ENCODE measurements at regions not wholly inside any gene's neighbourhood (a gene's known extent, or its start where the extent isn't known, plus 50 kb on each side); places are given as distances from the start of the nearest gene placed in this dataset.
A peak's percentile ranks its signal among the peaks of the same experiment; 100 is the strongest.

DNA sequence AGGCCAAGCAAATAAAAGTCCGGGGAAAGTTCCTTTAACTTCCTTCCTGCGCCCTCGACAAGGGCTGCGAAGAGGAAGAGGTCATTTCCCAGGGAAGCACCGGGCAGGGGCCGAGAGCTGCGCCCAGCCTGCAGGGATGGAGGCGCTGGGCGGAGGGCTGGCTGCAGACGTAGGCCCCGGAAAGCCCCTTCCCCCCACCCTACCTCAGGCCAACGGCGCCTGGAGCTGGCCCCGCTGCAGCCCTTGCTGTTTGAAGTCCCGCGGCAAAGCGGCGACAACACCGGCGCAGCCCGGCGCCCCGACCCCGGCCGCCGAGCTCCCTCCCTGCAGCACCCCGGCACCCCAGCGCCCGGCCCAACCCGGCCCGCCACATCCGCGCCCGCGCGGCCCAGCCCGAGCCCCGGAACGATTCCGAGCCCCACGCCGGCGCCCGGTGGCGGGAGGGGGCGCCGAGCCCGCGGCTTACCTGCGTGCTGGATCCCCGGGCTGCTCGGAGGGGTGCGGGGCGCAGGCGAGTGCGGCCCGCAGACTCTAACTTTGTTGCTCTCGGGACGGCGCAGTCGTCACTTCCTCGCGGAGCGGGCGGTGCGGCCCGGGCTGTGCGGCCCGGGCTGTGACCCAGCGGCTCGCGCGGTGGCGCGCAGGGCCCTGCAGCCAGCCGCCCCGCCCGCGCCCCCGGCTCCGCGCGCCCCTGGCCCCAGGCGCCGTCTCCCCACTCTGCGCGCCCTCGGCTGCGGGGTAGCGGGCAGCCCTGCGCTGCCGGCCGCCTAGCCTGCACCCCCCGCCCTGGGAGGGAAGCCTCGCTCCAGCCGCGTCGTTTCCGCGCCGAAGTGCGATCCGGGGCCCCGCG lies 64.8 kb upstream of the PTGR2 start:
- H3K4me3 ChIP-seq = peak overlapping the region; percentile 96
- peak; percentile 84 for DNase-seq (ENCODE audit: low spot score)
- TF ChIP-seq, protein P1, sequence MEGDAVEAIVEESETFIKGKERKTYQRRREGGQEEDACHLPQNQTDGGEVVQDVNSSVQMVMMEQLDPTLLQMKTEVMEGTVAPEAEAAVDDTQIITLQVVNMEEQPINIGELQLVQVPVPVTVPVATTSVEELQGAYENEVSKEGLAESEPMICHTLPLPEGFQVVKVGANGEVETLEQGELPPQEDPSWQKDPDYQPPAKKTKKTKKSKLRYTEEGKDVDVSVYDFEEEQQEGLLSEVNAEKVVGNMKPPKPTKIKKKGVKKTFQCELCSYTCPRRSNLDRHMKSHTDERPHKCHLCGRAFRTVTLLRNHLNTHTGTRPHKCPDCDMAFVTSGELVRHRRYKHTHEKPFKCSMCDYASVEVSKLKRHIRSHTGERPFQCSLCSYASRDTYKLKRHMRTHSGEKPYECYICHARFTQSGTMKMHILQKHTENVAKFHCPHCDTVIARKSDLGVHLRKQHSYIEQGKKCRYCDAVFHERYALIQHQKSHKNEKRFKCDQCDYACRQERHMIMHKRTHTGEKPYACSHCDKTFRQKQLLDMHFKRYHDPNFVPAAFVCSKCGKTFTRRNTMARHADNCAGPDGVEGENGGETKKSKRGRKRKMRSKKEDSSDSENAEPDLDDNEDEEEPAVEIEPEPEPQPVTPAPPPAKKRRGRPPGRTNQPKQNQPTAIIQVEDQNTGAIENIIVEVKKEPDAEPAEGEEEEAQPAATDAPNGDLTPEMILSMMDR (IDR thresholded peaks at IDR 0.05) = no peak

DNA sequence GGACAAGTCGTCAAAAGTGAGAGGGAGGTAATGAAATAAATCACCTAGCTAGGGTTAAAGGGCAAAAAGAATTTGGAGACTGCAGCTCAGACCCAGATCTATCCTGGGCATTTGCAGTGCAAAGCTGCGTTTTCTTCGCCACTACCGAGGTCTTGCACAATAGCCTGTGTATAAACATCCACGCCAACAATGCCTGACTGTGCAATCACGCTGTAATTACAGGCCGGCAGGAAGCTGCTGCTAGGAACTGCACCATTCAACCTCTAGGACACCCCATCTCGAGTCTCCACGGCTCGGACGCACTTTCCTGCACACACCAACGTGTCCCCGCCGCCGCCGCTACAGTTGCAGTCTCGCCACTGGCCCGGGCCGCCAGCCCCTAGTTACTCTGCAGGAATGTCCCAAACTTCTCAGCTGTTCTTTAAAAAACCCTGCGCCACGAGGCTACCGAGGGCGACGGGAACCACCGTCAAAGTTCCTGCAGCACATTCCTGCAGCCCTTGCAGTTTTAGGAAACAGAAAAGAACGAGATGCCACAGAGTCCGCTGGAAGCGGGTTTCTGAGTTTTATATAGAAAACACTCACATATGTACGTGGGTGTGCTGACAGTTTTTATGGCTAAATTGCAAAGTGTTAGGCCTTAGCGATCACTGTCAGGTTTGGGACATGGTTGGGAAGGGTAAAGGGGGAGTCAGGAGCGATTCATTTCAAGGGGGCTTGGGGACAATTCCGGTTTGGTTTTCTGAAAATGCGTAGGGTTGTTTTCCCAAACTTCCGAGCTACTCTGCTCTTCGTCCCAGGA lies 65.6 kb upstream of the PTGR2 start:
- TF ChIP-seq, protein P1 (IDR thresholded peaks at IDR 0.05) = no peak
- DNase-seq (ENCODE audit: low spot score) = peak; percentile 92
- peak overlapping the region; percentile 96 for H3K4me3 ChIP-seq
- peak overlapping the region; percentile 91 to 100 for H3K27ac ChIP-seq

More for the DNA sequence above, 64.8 kb upstream of the PTGR2 start:
- H3K27ac ChIP-seq = peak overlapping the region; percentile 91 to 100

DNA sequence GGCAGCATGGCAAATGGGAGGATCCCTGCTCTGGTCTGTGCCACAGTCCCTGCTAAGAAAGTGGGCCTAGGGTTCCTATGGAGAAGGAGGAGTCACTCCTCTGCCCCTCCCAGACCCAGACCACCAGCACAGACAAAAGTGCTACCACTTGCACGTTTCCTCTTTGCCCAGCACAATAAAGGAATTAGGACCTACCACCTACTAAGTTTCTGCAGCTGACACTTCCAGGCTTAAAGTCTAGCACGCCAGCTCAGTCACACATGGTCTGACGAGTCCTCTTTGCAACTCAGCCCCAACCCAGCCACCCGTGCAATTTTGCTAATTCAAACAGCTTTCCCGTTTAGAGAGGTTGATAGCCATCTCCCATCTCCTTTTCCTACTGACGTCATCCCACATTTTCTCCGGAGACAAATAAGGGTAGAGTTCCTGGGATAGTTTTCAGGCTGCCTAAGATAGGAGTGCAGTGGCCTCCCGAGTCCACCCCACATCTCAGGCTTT lies 66.2 kb upstream of the PTGR2 start:
- no peak for DNase-seq (ENCODE audit: low spot score)
- TF ChIP-seq, protein P1 (IDR thresholded peaks at IDR 0.05) = no peak
- peak overlapping the region; percentile 96 for H3K4me3 ChIP-seq
- peak overlapping the region; percentile 91 to 100 for H3K27ac ChIP-seq

- DNase-seq (ENCODE audit: low spot score) = no peak
- TF ChIP-seq, protein P1 (IDR thresholded peaks at IDR 0.05) = no peak
- Histone ChIP-seq H3K4me3 (peak overlapping the region; percentile 96), H3K27ac (peak overlapping the region; percentile 91 to 100)
These were observed 66.7 kb upstream of the PTGR2 start for GRCh38 chr14:73784988-73785313.

DNA sequence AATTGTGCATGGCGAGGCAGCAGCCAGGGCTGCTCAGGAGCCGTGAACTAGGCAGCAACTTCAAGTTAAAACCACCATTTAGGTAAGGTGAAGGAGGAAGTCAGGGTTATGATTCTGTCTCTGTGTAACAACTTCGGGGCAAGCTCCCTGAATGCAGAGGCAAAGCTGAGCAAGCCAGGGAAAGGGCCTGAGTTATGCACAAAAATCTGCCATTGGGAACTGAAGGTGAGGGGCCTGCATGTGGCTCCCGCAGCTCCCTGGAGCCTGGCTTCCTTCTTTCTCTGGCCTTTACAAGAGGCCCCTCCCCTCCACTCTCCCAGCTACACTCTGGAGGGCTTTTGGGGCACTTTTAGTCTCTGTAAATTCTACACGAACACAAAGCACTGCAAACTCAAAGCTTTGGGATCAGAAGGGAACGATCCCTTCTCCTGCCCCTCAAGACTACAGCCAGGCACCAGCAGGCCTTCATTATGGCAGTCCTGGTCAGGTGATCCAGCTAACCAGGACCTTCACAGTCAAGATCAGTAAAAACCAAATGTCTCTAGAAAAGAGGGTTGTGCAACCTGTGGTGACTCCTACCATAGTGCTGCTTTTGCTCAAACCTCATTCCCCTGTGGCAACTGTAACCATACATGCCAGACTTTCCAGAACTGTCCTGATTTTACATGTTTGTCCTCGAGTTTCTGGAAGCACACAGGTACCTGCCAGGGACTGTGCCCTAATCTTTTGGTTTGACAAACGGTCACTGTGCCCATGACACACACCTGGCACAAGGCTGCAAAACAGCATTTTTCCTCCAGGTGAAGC lies 67.2 kb upstream of the PTGR2 start:
- no peak for DNase-seq (ENCODE audit: low spot score)
- peak overlapping the region; percentile 96 for H3K4me3 ChIP-seq
- peak overlapping the region; percentile 91 to 100 for H3K27ac ChIP-seq
- TF ChIP-seq, protein P1 (IDR thresholded peaks at IDR 0.05) = no peak

GRCh38 chr14:73783107-73783727 lies 68.4 kb upstream of the PTGR2 start:
- Histone ChIP-seq H3K27ac (peak overlapping the region; percentile 91 to 100), H3K4me3 (peak overlapping the region; percentile 6)
- TF ChIP-seq, protein P1 (IDR thresholded peaks at IDR 0.05) = no peak
- DNase-seq (ENCODE audit: low spot score) = no peak
